HFF-Myc (cell line): ENCODE measurements at regions not wholly inside any gene's neighbourhood (a gene's known extent, or its start where the extent isn't known, plus 50 kb on each side); places are given as distances from the start of the nearest gene placed in this dataset.

ENCODE experiments used
- DNase-seq: peaks from one replicate; pipeline ENCODE4 v3.0.0-alpha.2; 2011; ENCODE audit warnings: low read depth; ENCODE audit errors: extremely low read depth
- H3K4me3 ChIP-seq: replicated peaks from 2 replicates; pipeline ENCODE4 v1.5.1; 2011; ENCODE audit warnings: low read depth, mild to moderate bottlenecking, control low read depth, low read length
- CTCF ChIP-seq: IDR thresholded peaks from 2 replicates; pipeline ENCODE4 v1.5.1; 2012; ENCODE audit warnings: mild to moderate bottlenecking, low read depth, low read length, control low read depth; ENCODE audit errors: missing control alignments

GRCh38 chr5:24314106-24314505 lies 330.7 kb downstream of the CDH10 start:
- DNase-seq, result no peak
- no peak overlapping the region for H3K4me3 ChIP-seq
- no peak for TF ChIP-seq CTCF

- DNase-seq, result no peak
- TF ChIP-seq CTCF, result no peak
- no peak overlapping the region for H3K4me3 ChIP-seq
Observed at GRCh38 chr5:24320643-24321042, 324.1 kb downstream of the CDH10 start.

- no peak for TF ChIP-seq CTCF
- DNase-seq, result no peak
- no peak overlapping the region for H3K4me3 ChIP-seq
Observed at GRCh38 chr5:24325306-24325832, 319.4 kb downstream of the CDH10 start.

GRCh38 chr5:24331531-24331930 lies 313.2 kb downstream of the CDH10 start:
- no peak for TF ChIP-seq CTCF
- H3K4me3 ChIP-seq, result no peak overlapping the region
- DNase-seq, result no peak

GRCh38 chr5:24347158-24347557 lies 297.6 kb downstream of the CDH10 start:
- H3K4me3 ChIP-seq, result no peak overlapping the region
- DNase-seq, result no peak
- TF ChIP-seq CTCF, result no peak

- DNase-seq, result no peak
- no peak for TF ChIP-seq CTCF
- no peak overlapping the region for H3K4me3 ChIP-seq
Observed at GRCh38 chr5:24351285-24351684, 293.5 kb downstream of the CDH10 start.

- no peak for DNase-seq
- TF ChIP-seq CTCF, result no peak
- no peak overlapping the region for H3K4me3 ChIP-seq
Observed at GRCh38 chr5:24353016-24353415, 291.8 kb downstream of the CDH10 start.
